SJSA1 (cell line): ENCODE measurements at regions not wholly inside any gene's neighbourhood (a gene's known extent, or its start where the extent isn't known, plus 50 kb on each side); places are given as distances from the start of the nearest gene placed in this dataset.

ENCODE experiments used
- DNase-seq, 2 experiments: peaks; one replicate each; pipeline ENCODE4 v3.0.0-alpha.2; 2015 to 2020; ENCODE audit warnings: low spot score in 2 of 2, low read depth in 1 of 2
- H3K27ac ChIP-seq: fragments of 250-450 bp; sonication (Bioruptor Pico); 2 replicates; pipeline ENCODE4 v1.5.1; 2020; ENCODE audit warnings: mild to moderate bottlenecking, moderate library complexity
- H3K27me3 ChIP-seq: fragments of 250-450 bp; sonication (Bioruptor Pico); replicated peaks from 2 replicates; pipeline ENCODE4 v1.5.1; 2020; ENCODE audit warnings: mild to moderate bottlenecking, moderate library complexity
- H3K36me3 ChIP-seq: fragments of 250-450 bp; sonication (Bioruptor Pico); 2 replicates; pipeline ENCODE4 v1.5.1; 2020; ENCODE audit warnings: mild to moderate bottlenecking
- H3K4me1 ChIP-seq: fragments of 250-450 bp; sonication (Bioruptor Pico); replicated peaks from 2 replicates; pipeline ENCODE4 v1.6.1; 2021; ENCODE audit warnings: mild to moderate bottlenecking
- H3K4me3 ChIP-seq: fragments of 250-450 bp; sonication (Bioruptor Pico); 2 replicates; pipeline ENCODE4 v1.5.1; 2020; ENCODE audit warnings: mild to moderate bottlenecking
- H3K9me3 ChIP-seq: fragments of 250-450 bp; sonication (Bioruptor Pico); replicated peaks from 2 replicates; pipeline ENCODE4 v1.5.1; 2020; ENCODE audit warnings: mild to moderate bottlenecking

DNA sequence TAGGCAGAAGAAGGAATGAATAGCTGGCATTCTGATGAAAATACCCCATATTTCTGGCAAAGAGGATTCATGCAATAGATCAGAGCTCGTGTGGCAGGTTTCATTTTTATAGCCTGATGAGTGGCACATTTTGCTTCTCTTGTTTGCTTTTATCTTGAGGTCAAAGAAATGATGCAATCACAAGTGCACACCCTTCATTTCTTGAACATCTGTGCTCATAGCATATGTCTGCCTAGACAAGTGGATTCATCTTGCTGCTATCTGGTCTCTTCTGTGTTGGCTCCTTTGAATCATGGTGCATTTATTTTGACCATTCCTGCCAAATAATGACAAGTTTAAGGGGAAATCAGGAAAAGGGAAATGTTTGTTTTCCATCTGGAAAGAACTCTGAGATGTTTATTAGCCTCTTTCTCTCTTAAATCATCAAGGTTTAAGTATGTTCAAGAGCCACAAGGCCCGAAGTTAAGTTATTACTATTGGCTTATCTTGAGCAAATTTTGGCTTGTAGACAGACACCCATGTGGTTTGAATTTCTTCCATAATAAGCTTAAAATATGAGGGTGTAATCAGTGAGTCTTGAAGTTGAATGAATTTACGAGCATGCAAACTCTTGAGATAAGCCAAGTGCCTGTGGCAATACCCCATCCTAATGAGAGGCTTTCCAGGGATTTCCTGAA, 59.3 kb upstream of the HS3ST1 start:
- Histone ChIP-seq H3K36me3 (no peaks in the 10 kb centered on the region), H3K4me3 (no peak overlapping the region), H3K27ac (no peak overlapping the region), H3K4me1 (no peaks in the 10 kb centered on the region), H3K27me3 (no peaks in the 10 kb centered on the region), H3K9me3 (no peaks in the 10 kb centered on the region)
- no peak for DNase-seq

DNA sequence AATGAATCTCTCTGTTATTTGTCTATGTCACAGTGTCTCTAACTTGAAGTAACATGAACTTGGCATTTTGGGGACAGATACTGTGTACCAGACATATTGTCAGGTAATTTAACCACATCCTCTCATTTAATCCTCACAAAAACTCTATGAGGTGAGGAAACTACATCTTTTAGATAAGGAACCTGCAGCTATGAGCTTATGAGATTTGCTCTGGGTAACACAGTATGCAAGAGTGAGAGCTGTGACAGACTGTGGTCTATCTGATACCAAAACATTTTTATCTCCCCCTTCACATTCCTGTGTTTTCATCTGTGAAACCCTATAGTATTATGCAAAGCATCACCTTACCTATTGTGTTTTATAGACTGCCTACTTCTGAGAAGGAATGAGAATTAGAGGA, 58.4 kb upstream of the HS3ST1 start:
- H3K4me3 ChIP-seq, result no peak overlapping the region
- no peaks in the 10 kb centered on the region for H3K36me3 ChIP-seq
- no peak for DNase-seq
- no peak overlapping the region for H3K27ac ChIP-seq
- no peaks in the 10 kb centered on the region for H3K27me3 ChIP-seq
- no peaks in the 10 kb centered on the region for H3K4me1 ChIP-seq
- no peaks in the 10 kb centered on the region for H3K9me3 ChIP-seq

DNA sequence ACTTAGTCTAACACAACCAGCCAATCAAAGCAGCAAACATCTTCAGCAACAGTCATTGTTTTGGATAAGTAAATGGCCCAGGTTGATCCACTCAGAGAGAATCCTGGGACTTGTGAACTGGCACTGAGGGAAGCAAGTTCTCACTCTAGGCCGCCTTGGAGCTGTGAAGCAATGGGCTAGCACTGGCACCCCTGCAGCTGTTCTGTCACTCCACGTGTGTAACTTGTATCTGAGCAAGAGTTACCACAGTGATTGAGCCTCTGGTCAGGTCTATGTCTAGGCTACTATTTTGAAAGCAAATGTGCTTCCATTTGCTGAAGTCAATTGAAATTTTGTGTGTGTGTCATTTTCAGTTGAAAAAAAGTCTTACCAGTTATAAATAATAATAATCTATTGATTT, 57.2 kb upstream of the HS3ST1 start:
- no peaks in the 10 kb centered on the region for H3K27me3 ChIP-seq
- DNase-seq, result no peak
- no peaks in the 10 kb centered on the region for H3K36me3 ChIP-seq
- H3K9me3 ChIP-seq, result no peaks in the 10 kb centered on the region
- no peak overlapping the region for H3K27ac ChIP-seq
- H3K4me3 ChIP-seq, result no peak overlapping the region
- H3K4me1 ChIP-seq, result no peaks in the 10 kb centered on the region

DNA sequence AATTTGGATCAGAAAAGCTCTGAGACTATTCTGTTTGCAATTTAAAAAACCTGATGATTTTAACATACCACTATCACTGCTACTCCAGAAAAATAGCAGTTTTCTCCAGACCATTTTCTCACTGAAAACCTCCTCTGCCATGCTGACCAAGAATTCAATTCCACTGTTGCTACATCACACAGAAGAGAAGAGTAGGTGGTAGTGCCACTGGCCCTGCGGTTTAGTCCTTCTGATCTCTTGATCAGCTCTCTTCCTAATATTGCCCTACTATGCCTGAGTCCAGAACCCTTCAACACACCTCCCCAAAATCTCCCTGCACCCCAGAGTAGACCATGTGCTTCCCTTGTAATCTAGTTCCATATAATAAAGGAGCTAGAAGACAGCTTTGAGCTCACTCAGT, 55.8 kb upstream of the HS3ST1 start:
- Histone ChIP-seq H3K4me3 (no peak overlapping the region), H3K4me1 (no peaks in the 10 kb centered on the region), H3K27me3 (no peaks in the 10 kb centered on the region), H3K36me3 (no peaks in the 10 kb centered on the region), H3K27ac (no peak overlapping the region), H3K9me3 (no peaks in the 10 kb centered on the region)
- DNase-seq, result no peak

DNA sequence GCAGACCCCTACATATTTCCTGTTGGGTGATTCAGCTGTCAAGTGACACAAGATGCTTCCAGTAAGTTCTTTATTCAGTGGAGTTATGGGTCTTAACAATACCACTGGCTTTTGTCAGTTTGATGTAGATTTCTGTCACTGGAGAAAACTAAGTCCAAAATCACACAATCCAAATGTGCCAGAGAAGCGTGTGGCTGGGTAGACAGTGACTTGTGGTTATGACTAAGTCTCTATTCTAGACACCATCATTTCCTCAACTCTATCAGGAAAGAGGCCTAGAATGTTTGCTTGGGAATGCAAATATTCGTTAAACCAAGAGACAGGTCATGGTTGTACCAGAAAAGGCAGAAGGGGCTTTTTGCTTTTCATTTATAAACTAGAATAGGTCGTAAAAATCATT, 54.4 kb upstream of the HS3ST1 start:
- Histone ChIP-seq H3K36me3 (no peaks in the 10 kb centered on the region), H3K27me3 (no peaks in the 10 kb centered on the region), H3K4me3 (no peak overlapping the region), H3K4me1 (no peaks in the 10 kb centered on the region), H3K9me3 (no peaks in the 10 kb centered on the region), H3K27ac (no peak overlapping the region)
- no peak for DNase-seq

DNA sequence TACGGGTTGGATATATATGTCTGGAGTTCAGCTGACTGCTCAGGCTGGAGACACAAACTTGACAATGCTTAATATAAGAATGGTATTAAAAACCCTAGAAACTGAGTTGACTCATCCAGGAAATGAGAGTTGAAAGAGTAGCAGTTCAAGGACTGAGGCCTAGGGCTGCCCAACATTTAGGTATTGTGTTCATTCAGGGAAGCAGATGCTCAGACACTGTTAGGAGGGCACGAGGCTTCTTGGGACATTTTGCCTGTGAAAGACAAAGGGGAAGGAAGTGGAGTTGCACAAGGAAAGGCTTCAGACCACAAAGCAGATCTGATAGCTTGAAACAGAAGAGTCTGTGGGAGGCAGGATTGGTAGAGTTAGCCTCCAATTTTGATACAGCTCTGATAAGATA, 52.0 kb upstream of the HS3ST1 start:
- Histone ChIP-seq H3K27ac (no peak overlapping the region), H3K4me3 (no peak overlapping the region), H3K9me3 (no peaks in the 10 kb centered on the region), H3K36me3 (no peaks in the 10 kb centered on the region), H3K4me1 (no peaks in the 10 kb centered on the region), H3K27me3 (no peaks in the 10 kb centered on the region)
- no peak for DNase-seq
